Loucy (cell line): ENCODE measurements at regions not wholly inside any gene's neighbourhood (a gene's known extent, or its start where the extent isn't known, plus 50 kb on each side); places are given as distances from the start of the nearest gene placed in this dataset.

Source experiments
- H2AFZ ChIP-seq: fragments of 200-600 bp; sonication (generic); 2 replicates; pipeline ENCODE4 v1.6.0; 2016; ENCODE audit warnings: antibody characterized with exemption, mild to moderate bottlenecking, low read length, moderate library complexity
- H3F3A ChIP-seq: fragments of 200-600 bp; 2 replicates; pipeline ENCODE4 v1.6.0; 2016; ENCODE audit warnings: antibody characterized with exemption, low read depth, mild to moderate bottlenecking
- H3K27me3 ChIP-seq: fragments of 200-600 bp; sonication (generic); 2 replicates; pipeline ENCODE4 v1.6.1; 2014; ENCODE audit warnings: low read length, mild to moderate bottlenecking; ENCODE audit not compliant: insufficient read depth, poor library complexity, severe bottlenecking
- H3K36me3 ChIP-seq: fragments of 200-600 bp; sonication (generic); 2 replicates; pipeline ENCODE4 v1.6.1; 2016; ENCODE audit warnings: low read length; ENCODE audit not compliant: insufficient read depth
- H3K4me1 ChIP-seq: fragments of 200-600 bp; sonication (generic); 2 replicates; pipeline ENCODE4 v1.5.1; 2014; ENCODE audit warnings: low read length, mild to moderate bottlenecking; ENCODE audit not compliant: insufficient read depth, poor library complexity, severe bottlenecking
- H3K4me2 ChIP-seq: fragments of 200-600 bp; sonication (generic); 2 replicates; pipeline ENCODE4 v1.6.0; 2014; ENCODE audit warnings: antibody characterized with exemption, low read length, low read depth, mild to moderate bottlenecking; ENCODE audit not compliant: poor library complexity, severe bottlenecking
- H3K4me3 ChIP-seq: fragments of 200-600 bp; sonication (generic); 2 replicates; pipeline ENCODE4 v1.5.1; 2014; ENCODE audit warnings: low read length, mild to moderate bottlenecking, mixed read lengths; ENCODE audit not compliant: poor library complexity, severe bottlenecking
- H3K79me2 ChIP-seq: fragments of 200-600 bp; sonication (generic); 2 replicates; pipeline ENCODE4 v1.6.1; 2014; ENCODE audit warnings: low read length; ENCODE audit not compliant: insufficient read depth
- H3K9ac ChIP-seq: fragments of 200-600 bp; sonication (generic); 2 replicates; pipeline ENCODE4 v1.6.0; 2014; ENCODE audit warnings: mild to moderate bottlenecking, low read depth, low read length, moderate library complexity; ENCODE audit not compliant: poor library complexity, severe bottlenecking
- H3K9me2 ChIP-seq: fragments of 200-600 bp; sonication (generic); replicated peaks from 2 replicates; pipeline ENCODE4 v1.6.1; 2016; ENCODE audit warnings: low read depth, low read length, mixed read lengths
- H3K9me3 ChIP-seq: fragments of 200-600 bp; sonication (generic); 2 replicates; pipeline ENCODE4 v1.6.1; 2014; ENCODE audit warnings: mild to moderate bottlenecking, antibody characterized with exemption, low read length, low read depth; ENCODE audit not compliant: insufficient read depth
- H4K20me1 ChIP-seq: fragments of 200-600 bp; sonication (generic); 2 replicates; pipeline ENCODE4 v1.6.0; 2014; ENCODE audit warnings: antibody characterized with exemption, low read length, mild to moderate bottlenecking; ENCODE audit not compliant: insufficient read depth, poor library complexity, severe bottlenecking
- EZH2phosphoT487 ChIP-seq: fragments of 200-600 bp; IDR thresholded peaks from 2 replicates; pipeline ENCODE4 v1.6.1; 2018; ENCODE audit warnings: antibody characterized with exemption, mild to moderate bottlenecking, moderate library complexity, borderline replicate concordance
- TF ChIP-seq, protein P1 (sequence below): fragments of 200-600 bp; sonication (generic); conservative IDR thresholded peaks from 2 replicates; pipeline ENCODE4 v1.5.1; 2014; ENCODE audit warnings: mild to moderate bottlenecking, antibody characterized with exemption, low read length

DNA sequence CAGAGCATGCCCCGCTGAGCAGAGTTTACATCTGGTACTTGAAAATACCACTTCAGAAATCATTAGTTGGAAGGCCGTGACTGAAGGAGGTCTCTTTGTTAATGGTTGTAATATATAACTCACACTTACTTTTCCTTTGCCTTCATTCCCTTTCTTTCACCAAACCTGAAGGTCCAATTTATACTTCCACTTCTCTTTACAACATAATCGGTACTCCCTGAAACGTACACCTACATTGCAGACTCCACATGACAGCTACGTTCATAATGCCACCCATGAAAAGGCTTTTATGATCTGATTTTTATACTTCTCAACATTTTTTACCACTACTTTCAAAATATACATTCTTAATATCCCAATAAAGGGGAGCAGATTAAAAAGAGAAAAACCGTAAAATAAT, 298.7 kb downstream of the C4orf33 start:
- Histone ChIP-seq H3K4me3 (no peak overlapping the region), H2AFZ (no peak overlapping the region), H4K20me1 (no peaks in the 10 kb centered on the region), H3K9me2 (no peaks in the 10 kb centered on the region), H3K36me3 (no peaks in the 10 kb centered on the region), H3K9ac (no peak overlapping the region), H3K27me3 (no peaks in the 10 kb centered on the region), H3K79me2 (no peaks in the 10 kb centered on the region), H3K4me1 (no peaks in the 10 kb centered on the region), H3F3A (no peaks in the 10 kb centered on the region), H3K9me3 (no peaks in the 10 kb centered on the region), H3K4me2 (no peak overlapping the region)
- no peak for TF ChIP-seq EZH2phosphoT487
- TF ChIP-seq, protein P1, sequence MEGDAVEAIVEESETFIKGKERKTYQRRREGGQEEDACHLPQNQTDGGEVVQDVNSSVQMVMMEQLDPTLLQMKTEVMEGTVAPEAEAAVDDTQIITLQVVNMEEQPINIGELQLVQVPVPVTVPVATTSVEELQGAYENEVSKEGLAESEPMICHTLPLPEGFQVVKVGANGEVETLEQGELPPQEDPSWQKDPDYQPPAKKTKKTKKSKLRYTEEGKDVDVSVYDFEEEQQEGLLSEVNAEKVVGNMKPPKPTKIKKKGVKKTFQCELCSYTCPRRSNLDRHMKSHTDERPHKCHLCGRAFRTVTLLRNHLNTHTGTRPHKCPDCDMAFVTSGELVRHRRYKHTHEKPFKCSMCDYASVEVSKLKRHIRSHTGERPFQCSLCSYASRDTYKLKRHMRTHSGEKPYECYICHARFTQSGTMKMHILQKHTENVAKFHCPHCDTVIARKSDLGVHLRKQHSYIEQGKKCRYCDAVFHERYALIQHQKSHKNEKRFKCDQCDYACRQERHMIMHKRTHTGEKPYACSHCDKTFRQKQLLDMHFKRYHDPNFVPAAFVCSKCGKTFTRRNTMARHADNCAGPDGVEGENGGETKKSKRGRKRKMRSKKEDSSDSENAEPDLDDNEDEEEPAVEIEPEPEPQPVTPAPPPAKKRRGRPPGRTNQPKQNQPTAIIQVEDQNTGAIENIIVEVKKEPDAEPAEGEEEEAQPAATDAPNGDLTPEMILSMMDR = no peak

DNA sequence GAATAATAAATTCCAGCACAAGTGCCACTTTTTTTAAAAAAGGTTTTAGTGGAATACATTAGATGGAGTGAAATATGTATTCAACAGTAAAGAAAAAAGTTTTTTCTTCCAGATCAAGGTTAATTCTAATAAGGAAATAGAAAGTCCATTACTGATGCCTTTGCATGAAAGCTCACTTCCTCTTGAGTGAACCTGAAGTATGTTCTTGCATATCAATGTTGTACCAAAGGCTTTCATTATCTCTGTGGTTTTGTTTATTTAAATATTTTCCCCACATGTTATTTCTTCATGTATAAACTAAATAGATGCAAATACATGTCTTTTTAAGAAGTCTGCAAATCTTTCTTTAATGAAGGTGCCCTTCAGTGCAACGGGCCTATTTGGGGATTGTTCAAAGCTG, 307.9 kb downstream of the C4orf33 start:
- Histone ChIP-seq H3K9me3 (no peaks in the 10 kb centered on the region; the same call in 1 of the 2 replicates), H4K20me1 (no peaks in the 10 kb centered on the region), H3K4me1 (no peaks in the 10 kb centered on the region), H3K79me2 (no peaks in the 10 kb centered on the region), H3K4me2 (no peak overlapping the region), H3K27me3 (no peaks in the 10 kb centered on the region), H3F3A (no peaks in the 10 kb centered on the region), H3K4me3 (no peak overlapping the region), H2AFZ (no peak overlapping the region), H3K36me3 (no peaks in the 10 kb centered on the region), H3K9me2 (no peaks in the 10 kb centered on the region), H3K9ac (no peak overlapping the region)
- TF ChIP-seq, protein P1 = no peak

DNA sequence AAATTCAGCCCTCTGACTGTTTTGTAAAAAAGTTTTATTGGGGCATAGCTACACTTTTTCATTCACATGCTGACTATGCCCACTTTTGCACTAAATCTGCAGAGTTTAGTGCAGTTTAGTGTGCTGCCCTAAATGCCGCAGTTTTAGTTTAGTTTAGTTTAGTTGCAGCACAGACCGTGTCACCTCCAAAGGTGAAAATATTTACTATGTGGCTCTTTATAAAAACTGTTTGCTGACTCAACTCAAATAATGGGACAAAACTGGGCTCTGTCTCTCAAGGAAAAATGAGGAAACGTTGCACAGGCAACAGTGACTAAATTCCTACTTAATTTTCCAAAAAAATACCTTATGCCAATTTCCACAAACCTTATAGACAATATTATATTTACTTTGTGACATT, 314.2 kb downstream of the C4orf33 start:
- Histone ChIP-seq H3K27me3 (no peaks in the 10 kb centered on the region), H3F3A (no peaks in the 10 kb centered on the region), H3K4me2 (no peak overlapping the region), H3K9ac (no peak overlapping the region), H3K36me3 (no peaks in the 10 kb centered on the region), H3K79me2 (no peaks in the 10 kb centered on the region), H3K4me3 (no peak overlapping the region), H4K20me1 (no peaks in the 10 kb centered on the region), H3K9me3 (no peaks in the 10 kb centered on the region), H2AFZ (no peak overlapping the region), H3K4me1 (no peaks in the 10 kb centered on the region), H3K9me2 (no peaks in the 10 kb centered on the region)
- TF ChIP-seq EZH2phosphoT487 = no peak
- TF ChIP-seq, protein P1 = no peak
